ENCODE measurements at regions not wholly inside any gene's neighbourhood (a gene's known extent, or its start where the extent isn't known, plus 50 kb on each side); places are given as distances from the start of the nearest gene placed in this dataset.

- no peak overlapping the region for H3K4me2 ChIP-seq (replicated peaks; ENCODE audit: low read depth, low read length, poor library complexity, severe bottlenecking)
Measured at GRCh38 chr7:136698231-136698630, 170.2 kb upstream of the CHRM2 start.

DNA sequence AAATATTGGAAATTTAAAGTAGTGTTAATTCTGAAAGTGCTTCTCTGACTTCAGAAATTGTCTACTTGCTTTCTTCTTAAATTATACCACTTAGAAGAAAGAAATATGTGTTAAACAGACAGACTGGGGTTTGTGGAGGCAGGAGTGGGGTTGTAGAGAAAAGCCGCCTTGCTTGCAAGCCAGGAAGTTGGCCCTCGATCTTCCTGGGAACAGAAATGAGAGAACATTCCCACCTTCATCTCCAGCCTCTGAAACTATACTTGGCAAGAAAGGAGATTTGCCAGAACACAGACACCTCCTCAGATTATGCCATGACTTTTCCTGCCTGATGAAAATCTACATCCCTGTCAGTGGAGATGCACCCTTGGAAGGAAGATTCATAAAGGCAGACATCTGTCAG lies 171.2 kb upstream of the CHRM2 start:
- no peak overlapping the region for H3K27ac Mint-ChIP-seq

More at GRCh38 chr7:136698231-136698630, 170.2 kb upstream of the CHRM2 start:
- H3K9me3 Mint-ChIP-seq (ENCODE audit: insufficient read depth): no peaks in the 10 kb centered on the region
- no peak overlapping the region for H3K27ac Mint-ChIP-seq
- no peak for DNase-seq
- peaks cover 0 to 4% (median 0%) of the 10 kb centered on the region in 3 donors for H3K9me3 ChIP-seq (ENCODE audit: control extremely low read depth in 1 of 3, control insufficient read depth in 2 of 3, insufficient read depth in 1 of 3, low read length in 2 of 3)
- H3K4me3 Mint-ChIP-seq: no peak overlapping the region
- ATAC-seq (ENCODE audit: low read depth): no peak
- ChIA-PET POLR2A (no interaction called here), CTCF (no interaction called here)
- TF ChIP-seq CTCF (IDR thresholded peaks at IDR 0.05) (no peak), EZH2 (IDR thresholded peaks at IDR 0.05; ENCODE audit: borderline replicate concordance, insufficient read depth, low read depth, low read length, poor library complexity, severe bottlenecking) (no peak)
- H3K27me3 ChIP-seq (replicated peaks in 1 of 4; ENCODE audit: control extremely low read depth in 1 of 4, control insufficient read depth in 3 of 4, insufficient read depth in 4 of 4, low read length in 3 of 4): no peaks in the 10 kb centered on the region
- no peaks in the 10 kb centered on the region for H3K79me2 ChIP-seq (ENCODE audit: control insufficient read depth, insufficient read depth, low read length)
- no peaks in the 10 kb centered on the region for H3K4me1 Mint-ChIP-seq
- no peak overlapping the region for H3K9ac ChIP-seq (ENCODE audit: low read length)
- H3K4me1 ChIP-seq (ENCODE audit: control insufficient read depth in 2 of 2, insufficient read depth in 2 of 2, low read length in 2 of 2): no peaks in the 10 kb centered on the region
- H3K4me3 ChIP-seq (ENCODE audit: control extremely low read depth in 1 of 5, extremely low read depth in 1 of 5, insufficient read depth in 1 of 5, low read depth in 2 of 5, low read length in 4 of 5): no peak overlapping the region
- no CpG with 5 or more reads among the region's 3 CpGs for WGBS (ENCODE audit: insufficient coverage)
- no peak overlapping the region for H2AFZ ChIP-seq (ENCODE audit: insufficient read depth, low read depth, low read length, poor library complexity, severe bottlenecking)
- no peaks in the 10 kb centered on the region for H3K27me3 Mint-ChIP-seq
- H4K20me1 ChIP-seq (ENCODE audit: control insufficient read depth, insufficient read depth, low read length, poor library complexity, severe bottlenecking): no peaks in the 10 kb centered on the region
- intact Hi-C loops (cut with micrococcal nuclease): no loop called here
- no peak overlapping the region for H3K27ac ChIP-seq (ENCODE audit: low read length in 2 of 2)
- no peaks in the 10 kb centered on the region for H3K36me3 ChIP-seq (replicated peaks in 1 of 2; ENCODE audit: control extremely low read depth in 1 of 2, control insufficient read depth in 1 of 2, extremely low read depth in 1 of 2, insufficient read depth in 2 of 2, low read length in 1 of 2)

More for the DNA sequence above, 171.2 kb upstream of the CHRM2 start:
- no peaks in the 10 kb centered on the region for H4K20me1 ChIP-seq (ENCODE audit: control insufficient read depth, insufficient read depth, low read length, poor library complexity, severe bottlenecking)
- no peaks in the 10 kb centered on the region for H3K79me2 ChIP-seq (ENCODE audit: control insufficient read depth, insufficient read depth, low read length)
- Mint-ChIP-seq H3K4me3 (no peak overlapping the region), H3K4me1 (no peaks in the 10 kb centered on the region), H3K27me3 (no peaks in the 10 kb centered on the region), H3K9me3 (ENCODE audit: insufficient read depth) (no peaks in the 10 kb centered on the region)
- intact Hi-C loops (cut with micrococcal nuclease): no loop called here
- 60% methylated on average over 1 of the region's 2 CpGs for WGBS (ENCODE audit: insufficient coverage)
- POLR2A ChIA-PET: no interaction called here
- ATAC-seq (ENCODE audit: low read depth) (no peak), DNase-seq (no peak)
- H2AFZ ChIP-seq (ENCODE audit: insufficient read depth, low read depth, low read length, poor library complexity, severe bottlenecking): no peak overlapping the region
- no peak overlapping the region for H3K9ac ChIP-seq (ENCODE audit: low read length)
- no peak overlapping the region for H3K4me2 ChIP-seq (replicated peaks; ENCODE audit: low read depth, low read length, poor library complexity, severe bottlenecking)
- peaks cover 0 to 4% (median 0%) of the 10 kb centered on the region in 3 donors for H3K9me3 ChIP-seq (ENCODE audit: control extremely low read depth in 1 of 3, control insufficient read depth in 2 of 3, insufficient read depth in 1 of 3, low read length in 2 of 3)
- no peaks in the 10 kb centered on the region for H3K4me1 ChIP-seq (ENCODE audit: control insufficient read depth in 2 of 2, insufficient read depth in 2 of 2, low read length in 2 of 2)
- no peak overlapping the region for H3K4me3 ChIP-seq (ENCODE audit: control extremely low read depth in 1 of 5, extremely low read depth in 1 of 5, insufficient read depth in 1 of 5, low read depth in 2 of 5, low read length in 4 of 5)
- CTCF ChIA-PET: no interaction called here
- H3K36me3 ChIP-seq (replicated peaks in 1 of 2; ENCODE audit: control extremely low read depth in 1 of 2, control insufficient read depth in 1 of 2, extremely low read depth in 1 of 2, insufficient read depth in 2 of 2, low read length in 1 of 2): no peaks in the 10 kb centered on the region
- H3K27ac ChIP-seq (ENCODE audit: low read length in 2 of 2): no peak overlapping the region
- no peaks in the 10 kb centered on the region for H3K27me3 ChIP-seq (replicated peaks in 1 of 4; ENCODE audit: control extremely low read depth in 1 of 4, control insufficient read depth in 3 of 4, insufficient read depth in 4 of 4, low read length in 3 of 4)
- TF ChIP-seq CTCF (IDR thresholded peaks at IDR 0.05) (no peak), EZH2 (IDR thresholded peaks at IDR 0.05; ENCODE audit: borderline replicate concordance, insufficient read depth, low read depth, low read length, poor library complexity, severe bottlenecking) (no peak)

All from B cell (primary cell).